Dedifferentiated amniotic fluid mesenchymal stem cell (primary cell): ENCODE measurements at regions not wholly inside any gene's neighbourhood (a gene's known extent, or its start where the extent isn't known, plus 50 kb on each side); places are given as distances from the start of the nearest gene placed in this dataset.

Experiments
- DNase-seq: peaks from one replicate; pipeline ENCODE4 v3.0.0-alpha.2; 2016; ENCODE audit errors: extremely low spot score

DNA sequence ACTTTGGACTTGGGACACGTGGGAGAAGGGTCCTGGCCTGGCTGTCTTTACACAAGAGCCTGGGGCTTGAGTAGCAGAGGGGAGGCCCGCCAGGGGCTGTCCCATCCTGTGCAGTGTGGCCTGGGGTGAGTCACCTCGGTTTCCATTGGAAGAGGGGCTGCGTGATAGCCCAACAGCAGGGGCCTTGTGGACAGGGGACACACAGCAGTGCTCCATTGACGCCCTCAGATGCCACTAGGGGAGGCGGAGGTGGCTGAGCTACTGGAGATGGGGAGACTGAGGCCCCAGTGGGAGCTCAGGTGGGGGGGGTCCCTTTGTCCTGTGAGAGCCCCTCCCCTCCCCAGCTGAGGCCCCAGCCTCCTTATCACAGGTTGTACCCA is 50.0 kb upstream of the RNU6ATAC start:
- no peak for DNase-seq

DNA sequence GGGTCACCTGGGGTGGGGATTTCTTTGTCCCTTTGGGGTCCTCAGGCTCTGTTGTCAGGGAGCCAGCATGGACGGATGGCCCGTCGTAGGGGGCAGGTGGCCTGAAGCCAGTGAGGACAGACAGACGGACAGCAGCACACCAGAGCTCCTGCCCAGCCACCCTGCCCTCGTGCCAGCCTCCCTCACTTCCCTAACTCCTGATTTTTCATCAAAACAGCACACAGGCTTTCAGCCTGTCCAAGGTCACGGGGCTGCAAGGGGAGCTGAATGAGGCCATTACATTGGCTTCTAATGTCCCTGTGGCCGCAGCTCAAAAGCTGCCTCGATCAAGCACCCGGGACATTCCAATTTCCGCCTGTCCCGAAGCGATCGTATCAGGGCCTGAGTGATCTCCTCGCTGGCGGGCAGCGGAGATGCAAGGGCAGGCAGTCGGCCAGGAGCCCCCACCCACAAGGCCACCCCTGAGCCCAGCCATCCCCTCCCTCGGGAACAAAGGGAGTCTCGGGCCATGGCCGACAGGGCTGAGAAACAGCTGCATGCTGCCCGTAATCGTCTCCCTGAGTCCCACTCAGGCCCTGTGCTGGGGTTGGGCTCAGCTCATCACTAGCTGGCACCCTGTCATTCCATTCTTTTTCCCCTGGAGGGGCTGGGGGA is 50.5 kb upstream of the RNU6ATAC start:
- no peak for DNase-seq

GRCh38 chr9:134215420-134215698 is 51.0 kb upstream of the RNU6ATAC start:
- DNase-seq: no peak

- DNase-seq: peak; percentile 29
Measured at GRCh38 chr9:134215699-134216448, 51.5 kb upstream of the RNU6ATAC start.

- no peak for DNase-seq
Measured at GRCh38 chr9:134216449-134216951, 52.1 kb upstream of the RNU6ATAC start.

DNA sequence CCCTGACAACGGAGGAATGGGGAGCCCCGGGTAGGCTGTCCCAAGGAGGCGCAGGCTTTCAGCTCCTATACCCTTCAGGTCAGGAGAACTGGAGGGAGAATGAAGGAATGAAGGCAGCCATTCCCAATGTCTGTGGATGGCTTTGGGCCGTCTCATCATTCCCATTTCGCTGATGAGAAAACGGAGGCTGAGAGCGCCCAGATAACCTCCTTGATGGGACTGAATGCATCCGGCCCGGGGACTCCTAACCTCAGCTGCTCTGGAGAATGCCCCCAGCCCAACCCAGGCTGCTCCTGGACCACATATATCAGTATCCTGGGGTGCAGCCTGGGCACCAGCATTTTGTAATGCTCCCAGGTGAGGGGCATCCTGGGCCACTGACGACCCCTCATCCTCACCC is 52.6 kb upstream of the RNU6ATAC start:
- DNase-seq: no peak

DNA sequence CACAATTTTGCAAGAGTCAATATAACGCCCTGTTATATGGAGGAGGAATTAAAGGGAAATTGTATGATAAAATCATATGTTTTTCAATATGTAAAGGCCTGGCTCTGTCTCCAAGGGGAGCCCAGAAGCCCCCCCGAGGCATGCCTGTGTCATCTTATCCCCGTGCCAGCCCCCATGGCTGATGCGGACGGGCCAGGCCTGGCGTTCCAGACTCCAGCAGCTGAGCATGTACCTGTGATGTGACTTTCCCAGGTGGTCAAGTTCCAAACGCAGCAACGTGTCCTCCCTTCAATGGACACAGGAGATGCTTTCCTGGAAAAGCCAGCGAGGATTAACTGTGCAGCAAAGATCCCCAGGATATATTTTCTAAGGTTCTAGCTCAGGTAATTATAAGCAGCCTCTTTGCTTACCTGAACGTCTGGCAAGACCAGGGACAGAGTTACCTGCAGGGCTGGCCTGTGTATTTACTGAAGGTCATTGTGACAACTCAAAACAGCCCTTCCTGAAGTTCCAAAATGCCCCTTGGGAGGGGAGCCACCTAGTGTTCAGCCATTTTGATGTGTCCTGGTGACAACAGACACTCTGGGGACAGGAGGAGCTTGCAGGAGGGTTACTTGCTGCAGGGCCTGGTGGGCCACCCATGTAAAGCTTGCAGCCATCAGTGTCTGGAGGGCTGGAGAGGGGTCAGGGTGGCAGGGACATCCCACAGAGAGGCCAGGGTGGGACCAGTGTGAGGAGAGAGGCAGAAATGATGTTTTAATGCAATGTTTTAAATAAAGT is 53.3 kb upstream of the RNU6ATAC start:
- no peak for DNase-seq

DNA sequence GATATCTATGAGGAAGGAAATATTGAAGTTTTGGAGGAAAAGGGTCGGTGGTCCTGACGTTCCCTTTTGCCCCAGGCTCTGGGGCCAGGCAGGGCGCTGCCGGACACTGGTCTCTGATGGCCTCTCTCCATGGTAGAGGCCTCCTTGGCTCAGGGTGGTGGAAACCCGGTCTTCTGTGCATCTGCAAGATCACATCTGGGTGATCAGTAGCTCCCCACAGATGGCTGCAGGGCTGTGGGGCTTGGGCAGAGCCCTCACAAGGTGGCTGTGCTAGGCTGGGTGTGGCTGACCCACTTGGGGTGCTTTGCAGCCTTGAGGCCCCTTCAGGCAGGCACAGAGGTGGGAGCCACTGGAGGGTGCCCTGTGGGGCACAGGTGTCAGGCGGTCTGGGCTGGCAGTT is 53.9 kb upstream of the RNU6ATAC start:
- DNase-seq: no peak

- DNase-seq: no peak
Measured at GRCh38 chr9:134219646-134220060, 55.3 kb upstream of the RNU6ATAC start.

DNA sequence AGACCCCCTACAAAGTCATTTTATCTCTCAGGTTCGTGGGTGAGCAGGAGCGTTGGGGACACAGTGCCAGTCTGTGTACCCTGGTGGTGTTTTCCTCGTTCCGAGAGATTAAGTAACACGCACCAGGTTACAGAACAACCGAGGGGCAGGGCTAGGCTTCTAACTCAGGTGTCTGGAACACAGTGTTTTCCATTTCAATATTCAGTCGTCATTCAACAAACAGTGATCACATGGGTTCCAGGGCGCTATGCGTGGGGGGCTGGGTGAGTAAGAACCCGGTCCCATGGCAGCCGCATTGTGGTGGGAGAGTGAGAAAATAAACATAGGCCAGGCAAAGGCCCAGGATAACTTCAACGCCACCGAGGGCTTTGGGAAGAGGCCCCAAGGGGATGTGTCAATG is 55.9 kb upstream of the RNU6ATAC start:
- DNase-seq: no peak

GRCh38 chr9:134221273-134222017 is 57.1 kb upstream of the RNU6ATAC start:
- no peak for DNase-seq

- DNase-seq: no peak
Measured at GRCh38 chr9:134222018-134222573, 57.7 kb upstream of the RNU6ATAC start.

DNA sequence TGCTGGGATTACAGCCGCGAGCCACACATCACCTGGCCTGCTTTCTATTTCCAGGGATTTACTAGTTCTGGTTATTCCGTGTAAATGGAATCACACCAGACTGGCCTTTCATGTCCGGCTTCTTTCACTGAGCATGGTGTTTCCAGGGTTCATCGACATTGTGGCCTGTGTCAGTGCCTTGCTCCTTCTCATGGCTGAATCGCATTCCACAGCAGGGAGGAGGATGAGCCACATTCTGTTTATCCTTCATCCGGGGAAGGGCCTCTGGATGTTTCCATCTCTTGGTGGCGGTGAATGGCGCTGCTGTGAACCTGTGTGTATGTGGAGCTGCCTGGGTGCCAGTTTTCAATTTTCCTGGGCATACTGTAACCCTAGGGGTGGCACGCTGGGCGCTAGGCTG is 58.7 kb upstream of the RNU6ATAC start:
- DNase-seq: no peak

GRCh38 chr9:134223591-134224122 is 59.3 kb upstream of the RNU6ATAC start:
- no peak for DNase-seq

GRCh38 chr9:134224127-134224526 is 59.8 kb upstream of the RNU6ATAC start:
- no peak for DNase-seq

GRCh38 chr9:134224567-134225093 is 60.3 kb upstream of the RNU6ATAC start:
- DNase-seq: no peak

- DNase-seq: no peak
Measured at GRCh38 chr9:134225186-134225585, 60.8 kb upstream of the RNU6ATAC start.

- no peak for DNase-seq
Measured at GRCh38 chr9:134225816-134226215, 61.5 kb upstream of the RNU6ATAC start.

- DNase-seq: no peak
Measured at GRCh38 chr9:134226221-134226930, 62.0 kb upstream of the RNU6ATAC start.
